Prostate gland (tissue), 2 donors: ENCODE measurements at regions not wholly inside any gene's neighbourhood (a gene's known extent, or its start where the extent isn't known, plus 50 kb on each side); places are given as distances from the start of the nearest gene placed in this dataset.
"Not testable (repeated sequence)": the region's sequence is repeated elsewhere in the genome, so short reads cannot be mapped to it uniquely, and the experiment has no call there.

Source experiments
- POLR2A ChIP-seq: fragments of 450-650 bp; IDR thresholded peaks from one replicate; pipeline ENCODE4 v1.6.1; 2016; ENCODE audit warnings: antibody characterized with exemption, mild to moderate bottlenecking
- POLR2AphosphoS5 ChIP-seq: sonication (generic); formaldehyde crosslinking; IDR thresholded peaks from one replicate; pipeline ENCODE4 v1.6.1; 2017; ENCODE audit warnings: antibody characterized with exemption
- TF ChIP-seq, protein P1 (sequence below), 4 experiments: fragments of 200-600 bp in 2 of 4; fragments of 450-650 bp in 2 of 4; sonication (generic) in 2 of 4; IDR thresholded peaks; 1 replicate in 3 of 4; 2 replicates in 1 of 4; pipeline ENCODE4 v1.5.1; 2016 to 2019; ENCODE audit warnings: antibody characterized with exemption in 4 of 4, mild to moderate bottlenecking in 2 of 4, moderate library complexity in 2 of 4

DNA sequence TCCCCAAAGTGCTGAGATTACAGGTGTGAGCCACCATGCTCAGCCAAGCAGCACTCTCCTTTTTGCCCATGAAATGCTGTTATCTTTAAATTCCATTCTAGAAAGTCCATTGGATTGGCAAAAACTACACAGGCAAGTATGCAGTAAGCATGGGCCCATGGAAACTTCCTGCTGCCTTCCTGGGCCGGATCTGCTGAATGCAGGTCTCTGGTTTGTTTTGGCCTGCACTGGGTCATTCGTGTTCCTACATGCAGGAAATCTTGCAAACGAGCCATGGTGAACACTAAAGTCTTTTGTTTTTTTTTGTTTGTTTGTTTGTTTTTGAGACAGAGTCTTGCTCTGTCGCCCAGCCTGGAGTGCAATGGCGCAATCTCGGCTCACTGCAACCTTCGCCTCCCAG is 76.8 kb upstream of the SPDYE9 start:
- not testable (repeated sequence) for TF ChIP-seq POLR2AphosphoS5, POLR2A
- TF ChIP-seq, protein P1, sequence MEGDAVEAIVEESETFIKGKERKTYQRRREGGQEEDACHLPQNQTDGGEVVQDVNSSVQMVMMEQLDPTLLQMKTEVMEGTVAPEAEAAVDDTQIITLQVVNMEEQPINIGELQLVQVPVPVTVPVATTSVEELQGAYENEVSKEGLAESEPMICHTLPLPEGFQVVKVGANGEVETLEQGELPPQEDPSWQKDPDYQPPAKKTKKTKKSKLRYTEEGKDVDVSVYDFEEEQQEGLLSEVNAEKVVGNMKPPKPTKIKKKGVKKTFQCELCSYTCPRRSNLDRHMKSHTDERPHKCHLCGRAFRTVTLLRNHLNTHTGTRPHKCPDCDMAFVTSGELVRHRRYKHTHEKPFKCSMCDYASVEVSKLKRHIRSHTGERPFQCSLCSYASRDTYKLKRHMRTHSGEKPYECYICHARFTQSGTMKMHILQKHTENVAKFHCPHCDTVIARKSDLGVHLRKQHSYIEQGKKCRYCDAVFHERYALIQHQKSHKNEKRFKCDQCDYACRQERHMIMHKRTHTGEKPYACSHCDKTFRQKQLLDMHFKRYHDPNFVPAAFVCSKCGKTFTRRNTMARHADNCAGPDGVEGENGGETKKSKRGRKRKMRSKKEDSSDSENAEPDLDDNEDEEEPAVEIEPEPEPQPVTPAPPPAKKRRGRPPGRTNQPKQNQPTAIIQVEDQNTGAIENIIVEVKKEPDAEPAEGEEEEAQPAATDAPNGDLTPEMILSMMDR (IDR thresholded peaks at IDR 0.05), result not testable (repeated sequence)
